ENCODE measurements at regions not wholly inside any gene's neighbourhood (a gene's known extent, or its start where the extent isn't known, plus 50 kb on each side); places are given as distances from the start of the nearest gene placed in this dataset.

GRCh38 chr5:115429345-115429940 is 115.1 kb downstream of the FEM1C start:
- Histone ChIP-seq H3K4me3 (no peak overlapping the region), H3K27me3 (no peaks in the 10 kb centered on the region), H3K4me1 (peaks cover 17% of the 10 kb centered on the region), H3K36me3 (replicated peaks in 1 of 2; ENCODE audit: insufficient read depth in 1 of 2, low read depth in 2 of 2) (no peaks in the 10 kb centered on the region), H3K27ac (no peak overlapping the region), H3K9me3 (no peaks in the 10 kb centered on the region)
- ATAC-seq, result no peak
- TF ChIP-seq POLR2A (IDR thresholded peaks at IDR 0.05) (no peak), CTCF (IDR thresholded peaks at IDR 0.05) (peak in 1 of 7 experiments; percentile 4)
- intact Hi-C loops (cut with DNase I), result no loop called here
- DNase-seq, result no peak

- ATAC-seq, result no peak
- TF ChIP-seq POLR2A (IDR thresholded peaks at IDR 0.05), result no peak
- no peak for TF ChIP-seq CTCF (IDR thresholded peaks at IDR 0.05)
- Histone ChIP-seq H3K36me3 (replicated peaks in 1 of 2; ENCODE audit: insufficient read depth in 1 of 2, low read depth in 2 of 2) (no peaks in the 10 kb centered on the region), H3K27me3 (no peaks in the 10 kb centered on the region), H3K4me1 (peaks cover 23% of the 10 kb centered on the region), H3K27ac (no peak overlapping the region), H3K9me3 (no peaks in the 10 kb centered on the region), H3K4me3 (no peak overlapping the region)
- intact Hi-C loops (cut with DNase I), result no loop called here
- DNase-seq, result no peak
- 71 to 76% methylated on average over 2 of the region's 2 CpGs for WGBS, 2 donors
Observed at GRCh38 chr5:115428676-115429075, 115.9 kb downstream of the FEM1C start.

GRCh38 chr5:115428248-115428647 is 116.3 kb downstream of the FEM1C start:
- no peaks in the 10 kb centered on the region for H3K36me3 ChIP-seq (replicated peaks in 1 of 2; ENCODE audit: insufficient read depth in 1 of 2, low read depth in 2 of 2)
- H3K4me3 ChIP-seq, result no peak overlapping the region
- ATAC-seq, result no peak
- 88 to 94% methylated on average over 2 of the region's 2 CpGs for WGBS, 2 donors
- no peaks in the 10 kb centered on the region for H3K9me3 ChIP-seq
- no peak for TF ChIP-seq POLR2A (IDR thresholded peaks at IDR 0.05)
- no peak for TF ChIP-seq CTCF (IDR thresholded peaks at IDR 0.05)
- intact Hi-C loops (cut with DNase I), result no loop called here
- H3K27me3 ChIP-seq, result no peaks in the 10 kb centered on the region
- H3K4me1 ChIP-seq, result peaks cover 27% of the 10 kb centered on the region
- no peak overlapping the region for H3K27ac ChIP-seq
- no peak for DNase-seq

- Histone ChIP-seq H3K4me3 (no peak overlapping the region), H3K4me1 (peaks cover 15% of the 10 kb centered on the region), H3K9me3 (no peaks in the 10 kb centered on the region), H3K36me3 (replicated peaks in 1 of 2; ENCODE audit: insufficient read depth in 1 of 2, low read depth in 2 of 2) (no peaks in the 10 kb centered on the region), H3K27ac (no peak overlapping the region), H3K27me3 (no peaks in the 10 kb centered on the region)
- intact Hi-C loops (cut with DNase I), result no loop called here
- TF ChIP-seq POLR2A (IDR thresholded peaks at IDR 0.05), result no peak
- TF ChIP-seq CTCF (IDR thresholded peaks at IDR 0.05), result no peak
- DNase-seq (no peak), ATAC-seq (no peak)
- WGBS, 2 donors, result 91 to 92% methylated on average over 3 of the region's 3 CpGs
Observed at GRCh38 chr5:115424446-115424845, 120.1 kb downstream of the FEM1C start.

- peak overlapping the region; percentile 2 to 40 (median 15) for H3K27ac ChIP-seq
- H3K9me3 ChIP-seq, result no peaks in the 10 kb centered on the region
- H3K36me3 ChIP-seq (replicated peaks in 1 of 2; ENCODE audit: insufficient read depth in 1 of 2, low read depth in 2 of 2), result no peaks in the 10 kb centered on the region
- ATAC-seq, result peak; percentile 45
- 49 to 56% methylated on average over 5 of the region's 5 CpGs for WGBS, 2 donors
- no peaks in the 10 kb centered on the region for H3K27me3 ChIP-seq
- H3K4me3 ChIP-seq, result no peak overlapping the region
- H3K4me1 ChIP-seq, result peaks cover 15% of the 10 kb centered on the region
- intact Hi-C loops (cut with DNase I), result no loop called here
- DNase-seq, result no peak
- no peak for TF ChIP-seq CTCF (IDR thresholded peaks at IDR 0.05)
- TF ChIP-seq POLR2A (IDR thresholded peaks at IDR 0.05), result no peak
Observed at GRCh38 chr5:115424030-115424429, 120.5 kb downstream of the FEM1C start.

Data from body of pancreas (tissue), 4 donors.